DMS 273 (cell line): ENCODE measurements at regions not wholly inside any gene's neighbourhood (a gene's known extent, or its start where the extent isn't known, plus 50 kb on each side); places are given as distances from the start of the nearest gene placed in this dataset.
"Not testable (repeated sequence)": the region's sequence is repeated elsewhere in the genome, so short reads cannot be mapped to it uniquely, and the experiment has no call there.

Source experiments
- DNase-seq: peaks from one replicate; lab custom pipeline; 2025; ENCODE audit not compliant: unreplicated experiment; lab: John Stamatoyannopoulos, UW

DNA sequence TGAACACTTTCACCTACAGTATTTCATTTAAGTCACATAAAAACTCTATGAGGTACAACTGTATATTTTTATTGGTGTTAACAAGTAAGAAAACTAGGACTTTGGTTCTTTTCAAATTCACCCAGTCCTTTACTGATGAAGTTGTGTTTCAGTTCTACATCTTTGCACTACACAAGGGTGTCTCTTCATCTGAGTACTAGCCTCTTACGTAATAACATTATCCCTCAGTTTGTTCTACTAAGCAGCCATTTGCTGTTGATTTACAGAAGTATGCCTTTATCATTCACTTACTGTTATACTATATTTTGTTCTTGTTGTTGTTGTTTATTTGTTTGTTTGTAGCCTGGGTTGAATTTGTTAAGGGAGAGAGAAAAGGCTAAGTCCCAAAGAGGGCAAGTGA is 311.9 kb downstream of the PLOD2 start:
- no peak for DNase-seq

DNA sequence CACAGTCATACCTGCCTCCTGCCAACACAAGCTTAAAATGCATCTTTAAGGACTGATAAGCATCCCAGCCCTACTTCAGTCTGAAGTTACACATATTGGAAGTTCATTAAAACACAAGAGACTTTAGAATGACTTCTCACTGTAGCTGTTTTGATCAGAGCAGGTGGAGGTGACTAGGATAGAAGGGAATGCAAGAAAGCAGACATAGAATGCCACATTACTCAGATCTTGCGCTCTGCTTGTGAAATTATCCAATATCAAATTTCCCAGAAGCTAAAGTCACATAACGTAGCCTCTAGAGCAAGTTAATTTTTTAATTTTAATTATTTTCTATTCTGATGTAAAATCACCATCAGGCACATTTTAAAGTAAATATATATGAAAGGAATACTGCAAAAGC is 306.5 kb downstream of the PLOD2 start:
- DNase-seq, result no peak

DNA sequence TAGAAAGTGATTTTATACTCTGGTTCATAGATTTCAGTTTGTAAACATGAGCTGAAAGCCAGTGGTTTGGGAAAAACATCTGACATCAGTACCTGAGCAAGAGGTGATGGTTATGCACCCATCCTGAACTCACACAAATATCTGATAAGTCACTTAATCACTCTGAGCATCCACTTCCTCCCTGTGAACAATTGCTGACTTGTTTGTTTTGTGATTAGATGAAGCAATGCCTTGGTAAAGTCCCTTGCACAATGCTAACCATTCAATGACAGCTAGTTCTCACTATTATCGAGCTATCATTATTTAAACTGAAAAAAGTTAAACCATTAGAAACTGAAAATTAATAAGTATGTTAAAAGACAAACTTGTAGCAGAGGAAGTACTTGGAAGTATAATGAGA is 303.0 kb downstream of the PLOD2 start:
- DNase-seq, result no peak

DNA sequence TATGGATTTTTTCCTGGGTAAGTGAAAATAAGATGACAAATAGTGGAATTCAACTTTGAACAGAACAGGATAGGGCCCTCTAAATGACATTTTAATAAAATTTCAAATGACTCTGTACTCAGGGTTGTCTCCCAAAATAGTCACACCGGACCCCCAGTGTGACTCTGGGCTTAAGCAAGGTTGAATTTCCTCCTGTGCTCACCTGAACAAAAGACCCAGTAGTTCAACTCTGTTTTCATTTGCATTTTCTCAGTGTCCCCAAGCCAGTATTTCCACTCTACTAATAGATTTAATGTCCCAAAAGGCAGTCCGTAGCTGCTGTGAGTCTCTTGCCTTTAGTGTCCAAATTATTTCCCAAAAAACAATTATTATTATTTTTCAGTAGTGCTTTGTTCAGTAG is 296.6 kb downstream of the PLOD2 start:
- no peak for DNase-seq

DNA sequence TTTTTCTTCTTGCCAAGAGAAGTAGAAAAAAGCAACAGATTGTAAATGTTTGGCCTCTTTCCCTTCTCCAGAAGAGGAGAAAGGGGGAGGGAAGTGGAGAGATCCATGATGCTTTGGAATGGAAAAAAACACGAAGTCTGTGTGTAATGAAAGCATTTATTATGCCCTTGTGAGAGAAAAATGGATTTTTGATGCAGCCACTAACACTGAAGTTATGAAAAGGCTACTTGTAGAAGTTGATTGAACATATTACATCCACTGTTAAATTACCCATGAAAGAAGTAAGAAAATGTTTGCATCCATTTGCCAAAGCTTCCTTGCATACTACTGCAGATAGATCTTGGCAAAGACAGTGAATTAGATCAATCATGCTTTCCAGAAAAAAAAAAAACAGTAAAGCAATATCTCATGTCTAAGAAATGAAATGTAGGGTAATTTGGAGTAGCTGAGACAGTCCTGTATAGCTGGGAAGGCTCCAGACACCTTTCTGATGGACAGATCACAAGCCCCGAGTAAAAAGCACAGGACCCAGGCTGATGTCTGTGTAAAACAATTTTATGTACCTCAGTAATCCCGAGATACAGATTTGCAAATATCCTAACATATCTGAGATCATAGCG is 295.5 kb downstream of the PLOD2 start:
- DNase-seq, result peak; percentile 19

DNA sequence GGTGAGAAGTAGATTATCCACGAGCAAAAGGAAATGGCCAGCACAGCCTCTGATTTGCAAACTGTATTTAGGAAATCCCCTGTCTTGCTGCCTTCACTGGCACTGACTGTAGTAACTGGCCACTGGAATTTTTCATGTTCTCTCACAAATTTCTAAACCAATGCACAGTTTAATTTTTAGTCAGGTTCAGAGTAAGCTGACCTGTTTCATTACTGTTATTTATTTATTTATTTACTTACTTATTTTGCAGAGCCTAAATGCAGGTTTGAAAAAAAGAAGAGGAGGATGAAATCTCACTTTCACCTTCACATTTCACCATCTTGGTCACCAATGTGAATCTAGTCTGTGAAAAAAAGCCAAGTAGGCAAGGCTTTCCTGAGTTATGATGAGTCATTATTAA is 291.0 kb downstream of the PLOD2 start:
- no peak for DNase-seq

DNA sequence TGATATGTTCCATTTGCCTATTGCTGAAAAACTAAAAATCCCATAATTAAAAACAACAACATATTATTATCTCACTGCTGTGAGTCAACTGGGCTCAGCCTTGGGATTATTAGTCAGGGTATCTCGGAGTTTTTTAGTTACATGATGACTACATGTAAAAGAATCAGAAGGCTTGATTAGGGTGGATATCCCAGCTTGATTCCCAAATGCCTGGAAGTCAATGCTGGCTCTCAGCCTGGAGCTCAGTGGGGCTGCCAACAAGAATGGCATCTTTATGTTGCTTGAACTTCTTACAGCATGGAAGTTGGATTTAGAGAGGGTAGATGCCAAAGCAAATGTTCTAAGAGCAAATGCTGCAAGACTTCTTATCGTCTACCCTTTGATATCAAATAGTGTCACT is 278.5 kb downstream of the PLOD2 start:
- DNase-seq, result no peak

DNA sequence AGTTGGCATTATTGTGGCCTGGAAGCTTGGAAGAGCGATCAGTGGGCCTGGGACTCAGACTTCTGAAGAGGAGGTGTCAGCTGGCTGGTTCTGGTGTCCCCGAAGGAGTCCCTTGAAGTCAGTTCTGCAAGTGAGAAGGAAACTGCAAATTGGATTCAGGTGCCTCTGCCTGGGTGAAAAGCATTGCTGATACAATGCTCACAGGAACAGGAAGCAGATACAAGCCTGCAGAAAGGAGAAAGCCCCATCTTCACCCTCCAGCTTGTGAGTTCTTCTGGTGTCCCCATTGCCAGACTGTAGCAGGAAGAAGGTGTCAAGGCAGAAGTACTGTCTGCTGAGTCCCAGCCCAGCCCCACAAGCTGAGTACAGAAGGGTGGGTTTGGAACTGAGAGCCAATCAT is 271.3 kb downstream of the PLOD2 start:
- DNase-seq, result no peak

DNA sequence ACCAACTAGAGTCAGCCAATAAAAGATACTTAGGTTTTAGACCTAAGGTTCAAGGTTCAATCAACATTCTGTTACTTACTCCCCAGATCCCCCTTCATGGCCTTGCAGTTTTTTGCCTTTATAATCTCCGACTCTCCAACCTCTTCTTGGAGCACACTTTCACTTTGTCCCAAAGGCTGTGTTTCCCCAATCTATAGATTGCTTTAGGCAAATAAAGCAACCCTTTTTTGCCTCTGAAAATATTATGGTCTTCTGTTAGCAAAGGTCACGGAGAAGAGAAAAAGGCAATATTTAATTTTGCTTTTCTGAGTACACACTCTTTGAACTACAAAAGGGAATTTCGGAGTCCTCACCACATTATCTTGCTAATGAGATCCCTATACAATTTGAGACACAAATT is 268.1 kb downstream of the PLOD2 start:
- no peak for DNase-seq

DNA sequence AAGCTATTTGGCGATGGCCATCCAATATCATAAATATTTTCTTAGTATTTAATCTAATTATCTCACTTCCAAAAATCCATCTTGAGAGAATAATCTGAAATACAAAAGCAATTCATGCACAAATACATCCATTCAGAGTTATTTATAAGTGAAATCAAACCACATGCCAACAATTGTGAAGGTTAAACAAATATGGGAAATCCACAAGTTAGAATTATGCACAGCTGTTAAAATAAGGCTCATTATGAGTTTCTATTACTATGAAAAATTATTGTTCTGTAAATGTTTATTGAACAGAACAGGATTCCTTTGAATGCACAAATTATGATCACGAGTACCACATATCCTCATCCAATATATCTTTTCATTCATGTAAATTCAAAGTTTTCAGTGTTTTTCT is 267.7 kb downstream of the PLOD2 start:
- no peak for DNase-seq

DNA sequence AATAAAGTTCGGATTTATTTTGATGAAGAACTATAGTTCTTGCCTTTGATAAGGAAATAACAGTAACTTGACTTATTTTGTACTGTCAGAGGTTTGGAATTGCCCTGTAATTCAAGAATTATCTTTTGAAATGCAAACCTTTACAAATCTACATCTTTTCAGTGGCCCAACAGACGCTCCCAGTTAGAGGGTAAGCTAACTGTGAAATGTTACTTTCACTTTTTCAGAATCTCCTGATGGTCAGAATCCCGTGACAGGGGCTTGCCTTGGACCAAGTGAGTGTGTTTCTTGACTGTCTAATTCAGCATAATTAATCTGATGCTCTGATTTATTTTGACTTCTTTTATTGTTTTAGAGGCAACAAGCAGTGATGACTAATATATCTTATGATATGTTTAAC is 262.5 kb downstream of the PLOD2 start:
- no peak for DNase-seq

DNA sequence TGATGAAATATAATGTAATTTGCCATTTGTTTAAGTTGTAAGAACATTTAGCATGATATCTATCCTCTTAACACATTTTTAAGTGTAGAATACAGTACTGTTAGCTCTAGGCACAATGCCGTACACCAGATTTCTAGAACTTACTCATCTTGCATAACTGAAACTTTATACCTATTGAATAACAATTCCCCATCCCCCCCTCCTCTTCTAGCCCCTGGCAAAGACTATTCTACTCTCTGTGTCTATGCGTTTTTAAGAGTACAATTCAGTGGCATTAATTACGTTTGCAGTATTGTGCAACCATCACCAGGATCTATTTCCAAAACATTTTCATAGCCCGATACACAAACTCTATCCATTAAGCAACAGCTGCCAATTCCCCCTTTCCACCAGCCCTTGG is 261.7 kb downstream of the PLOD2 start:
- DNase-seq, result no peak

DNA sequence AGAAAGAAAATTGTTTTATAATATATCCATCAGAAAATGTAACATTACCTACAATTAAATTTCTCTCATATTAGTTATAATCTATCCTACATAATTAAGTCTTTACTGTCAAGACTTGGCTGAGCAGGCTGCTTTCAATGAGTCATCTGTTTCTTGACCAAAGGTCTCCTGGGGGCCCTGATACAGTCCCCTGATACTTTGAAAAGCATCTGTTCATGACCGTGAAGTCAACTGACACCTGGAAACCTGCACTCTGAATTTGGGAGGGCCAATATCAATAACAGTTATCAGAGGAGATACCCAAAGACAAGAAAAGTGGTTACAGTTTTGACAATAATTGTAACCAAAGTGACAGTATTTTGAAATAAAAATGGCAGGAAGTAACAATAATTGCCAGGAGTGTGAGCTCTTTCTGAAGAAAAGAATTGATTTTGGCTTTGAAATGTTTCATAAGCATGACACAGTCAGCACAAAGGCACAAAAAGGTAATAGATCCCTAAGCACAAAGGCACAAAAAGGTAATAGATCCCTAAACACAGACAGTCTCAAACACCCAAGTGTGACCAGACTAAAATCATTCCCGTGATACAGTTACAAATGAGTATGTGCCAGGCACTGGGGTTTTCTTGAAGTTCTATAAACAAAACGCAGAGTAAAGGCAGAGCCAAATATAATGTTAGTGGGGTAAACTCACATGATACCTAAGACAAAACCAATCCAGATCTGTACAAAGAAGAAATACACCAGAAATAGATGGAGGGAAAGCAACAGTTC is 260.7 kb downstream of the PLOD2 start:
- DNase-seq, result peak; percentile 27

DNA sequence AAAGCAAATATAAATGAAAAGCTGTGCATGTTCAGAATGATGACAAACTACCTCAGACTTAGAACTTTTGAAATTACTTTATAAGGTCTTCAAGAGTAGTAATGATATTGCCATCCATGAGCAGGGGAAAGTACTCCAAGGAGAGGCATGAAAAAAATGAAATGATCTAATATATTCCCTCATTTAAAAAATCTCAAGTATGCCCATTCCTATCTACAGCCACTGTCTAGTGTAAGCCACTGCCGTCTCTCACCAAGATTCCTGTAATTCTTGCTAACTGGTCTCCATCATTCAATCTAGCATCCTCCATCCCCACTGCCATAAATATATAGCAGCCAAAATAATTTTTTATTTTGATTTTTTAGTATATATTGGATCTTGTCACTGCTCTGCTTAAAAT is 258.8 kb downstream of the PLOD2 start:
- no peak for DNase-seq

DNA sequence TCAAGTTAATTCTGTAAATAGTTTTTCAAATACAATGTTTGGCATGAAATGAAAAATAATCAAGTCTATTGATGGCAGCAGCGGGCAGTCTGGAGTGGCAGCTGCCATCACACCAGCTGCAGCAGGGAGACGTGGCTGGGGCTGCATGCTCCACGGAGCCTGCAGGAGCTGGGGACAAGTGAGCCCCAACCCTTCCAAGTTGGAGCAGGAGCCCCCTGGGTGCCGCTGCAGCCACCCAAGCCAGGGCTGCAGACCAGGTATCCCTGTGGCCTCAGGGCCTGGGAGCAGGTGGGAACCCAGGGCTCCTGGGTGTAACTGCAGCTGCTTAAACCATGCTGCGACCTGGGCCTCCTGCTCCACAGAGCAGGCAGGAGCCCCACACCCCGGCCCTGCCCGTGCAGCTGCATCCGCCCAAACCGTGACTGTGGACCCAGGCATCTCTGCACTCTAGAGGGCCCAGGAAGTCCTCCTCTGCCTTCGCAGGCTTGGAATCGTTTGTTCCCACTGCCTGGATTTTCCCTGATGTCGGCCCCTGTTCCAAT is 257.4 kb downstream of the PLOD2 start:
- DNase-seq, result no peak

DNA sequence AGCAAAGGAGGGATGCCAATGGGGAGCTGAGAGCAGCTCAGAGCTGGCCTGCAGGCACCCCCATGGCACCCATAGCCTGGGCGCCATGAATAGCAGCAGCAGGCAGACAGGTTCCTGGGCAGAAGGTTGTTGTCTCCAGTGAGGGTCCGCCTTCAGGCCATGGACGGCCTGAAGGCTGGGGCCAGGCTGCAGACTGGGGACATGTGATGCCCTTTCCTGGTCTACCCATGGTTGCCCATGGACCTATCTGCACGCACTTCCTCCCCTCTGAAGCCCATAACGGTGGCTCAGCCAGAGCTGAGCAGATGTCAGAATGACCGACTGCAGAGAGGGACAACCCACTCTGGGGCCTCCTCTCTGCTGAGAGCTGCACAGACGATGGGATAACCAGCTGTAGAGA is 256.8 kb downstream of the PLOD2 start:
- DNase-seq, result no peak

DNA sequence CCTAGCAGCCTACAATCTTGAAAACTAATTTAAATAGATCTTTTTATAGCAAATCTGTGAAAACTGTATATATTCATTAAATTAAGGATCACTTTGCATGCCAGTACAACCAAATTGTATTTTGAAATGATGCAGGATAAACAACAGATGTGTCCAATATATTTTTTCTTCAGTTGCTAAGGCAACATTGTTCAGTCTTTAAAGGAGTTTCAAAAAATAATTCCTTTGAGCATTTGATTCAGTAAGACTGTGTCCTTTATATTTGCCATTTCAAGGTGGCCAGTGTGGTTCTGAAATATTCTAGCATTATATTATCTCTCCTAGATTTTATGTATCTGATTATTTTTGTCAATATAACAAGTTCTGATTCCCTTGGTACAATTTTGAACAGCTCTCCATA is 254.7 kb downstream of the PLOD2 start:
- DNase-seq, result no peak

DNA sequence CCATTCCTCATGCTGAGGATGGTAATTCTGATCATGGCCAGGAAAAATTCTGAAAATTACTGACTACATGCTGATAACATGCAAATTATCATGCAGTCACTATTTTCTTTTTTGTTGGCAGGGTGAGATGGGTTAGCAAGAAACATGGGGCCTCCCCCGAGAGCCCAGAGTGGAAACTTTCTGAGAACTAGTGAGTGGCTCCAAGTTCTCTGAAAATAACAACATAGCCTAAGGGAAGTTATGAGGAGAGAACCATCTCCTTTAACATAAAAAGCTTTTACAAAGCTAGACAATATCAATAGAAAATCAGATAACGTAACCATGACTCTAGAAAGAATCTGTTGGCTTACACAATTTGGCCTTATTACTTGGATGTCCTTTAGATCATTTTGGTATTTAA is 254.2 kb downstream of the PLOD2 start:
- DNase-seq, result no peak

DNA sequence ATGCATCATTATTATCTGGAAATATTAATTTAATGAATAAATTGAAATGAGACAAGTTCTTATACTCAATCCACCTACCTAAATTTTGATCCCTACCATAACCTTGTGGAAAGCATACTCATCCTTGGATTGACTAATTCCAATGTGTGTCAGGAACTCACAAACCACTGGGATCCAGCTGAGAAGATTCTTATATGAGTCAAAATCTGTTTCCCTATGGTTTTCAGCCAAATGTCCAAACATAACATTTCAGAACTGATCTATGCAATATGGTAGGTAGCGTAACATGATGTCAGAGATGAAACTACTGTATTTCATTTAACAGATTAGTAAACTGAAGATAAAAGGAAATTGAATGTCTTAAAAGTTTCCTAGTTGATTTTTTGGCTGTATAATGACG is 250.0 kb downstream of the PLOD2 start:
- no peak for DNase-seq

DNA sequence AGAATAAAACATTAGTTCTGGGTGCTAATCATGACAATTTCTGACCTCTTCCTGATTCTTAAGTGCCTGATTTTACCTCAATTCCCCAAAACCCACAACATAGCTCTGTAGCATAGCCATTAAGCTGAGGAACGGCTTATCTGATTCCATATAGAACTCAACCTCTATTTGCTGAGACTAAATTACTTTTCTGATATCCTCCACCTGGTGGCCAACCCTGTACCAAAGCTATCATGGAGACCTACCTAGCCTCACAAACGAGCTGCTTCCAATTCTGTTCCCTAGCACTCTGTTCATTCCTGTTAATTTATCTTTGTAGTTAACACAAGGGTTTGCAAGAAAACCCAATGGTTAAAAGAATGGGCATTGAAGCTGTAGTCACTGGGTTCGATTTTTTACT is 245.2 kb downstream of the PLOD2 start:
- no peak for DNase-seq

DNA sequence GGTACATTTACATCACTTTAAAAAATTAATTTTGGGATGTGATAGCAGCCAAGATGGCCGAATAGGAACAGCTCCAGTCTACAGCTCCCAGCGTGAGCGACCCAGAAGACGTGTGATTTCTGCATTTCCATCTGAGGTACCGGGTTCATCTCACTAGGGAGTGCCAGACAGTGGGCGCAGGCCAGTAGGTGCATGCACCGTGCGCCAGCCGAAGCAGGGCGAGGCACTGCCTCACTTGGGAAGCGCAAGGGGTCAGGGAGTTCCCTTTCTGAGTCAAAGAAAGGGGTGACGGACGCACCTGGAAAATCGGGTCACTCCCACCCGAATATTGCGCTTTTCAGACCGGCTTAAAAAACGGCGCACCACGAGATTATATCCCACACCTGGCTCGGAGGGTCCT is 233.2 kb downstream of the PLOD2 start:
- not testable (repeated sequence) for DNase-seq

DNA sequence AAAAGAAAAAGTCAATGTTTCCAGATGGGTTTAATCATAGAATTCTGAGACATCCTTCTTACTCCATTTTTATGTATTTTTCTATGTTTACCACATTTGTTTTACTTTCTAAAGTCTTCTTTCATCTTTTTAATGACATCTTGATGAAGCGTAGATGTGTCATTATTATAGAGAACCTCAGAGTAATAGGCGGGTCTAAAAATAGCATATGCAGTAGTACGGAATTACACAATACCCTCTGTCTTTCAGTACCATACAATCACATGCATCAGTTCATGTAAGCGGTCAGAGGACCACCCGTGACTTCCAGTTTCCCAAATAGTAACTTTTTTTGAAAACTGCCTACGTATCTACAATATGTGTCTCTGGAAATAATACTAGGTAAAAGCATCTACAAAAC is 224.0 kb downstream of the PLOD2 start:
- DNase-seq, result no peak

DNA sequence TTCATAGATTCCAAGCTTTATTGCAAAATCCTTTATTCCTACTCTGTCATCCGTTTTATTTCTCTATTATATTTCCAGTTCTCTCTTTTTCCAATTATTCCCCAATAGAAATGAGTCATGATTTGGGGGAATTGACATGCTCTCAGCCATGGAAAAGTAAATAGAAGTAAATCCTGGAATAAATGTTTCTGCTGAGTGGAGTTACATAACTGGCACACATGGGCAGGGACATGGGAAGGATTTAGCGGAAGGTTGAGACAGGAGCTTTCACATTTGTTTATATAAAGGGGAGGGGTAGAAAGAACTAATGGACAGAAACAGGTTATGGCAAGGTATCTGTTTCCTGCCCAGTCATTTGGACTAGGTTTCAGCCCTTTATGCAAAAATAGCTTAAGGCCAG is 221.6 kb downstream of the PLOD2 start:
- DNase-seq, result no peak
